ENCODE measurements at regions not wholly inside any gene's neighbourhood (a gene's known extent, or its start where the extent isn't known, plus 50 kb on each side); places are given as distances from the start of the nearest gene placed in this dataset.

DNA sequence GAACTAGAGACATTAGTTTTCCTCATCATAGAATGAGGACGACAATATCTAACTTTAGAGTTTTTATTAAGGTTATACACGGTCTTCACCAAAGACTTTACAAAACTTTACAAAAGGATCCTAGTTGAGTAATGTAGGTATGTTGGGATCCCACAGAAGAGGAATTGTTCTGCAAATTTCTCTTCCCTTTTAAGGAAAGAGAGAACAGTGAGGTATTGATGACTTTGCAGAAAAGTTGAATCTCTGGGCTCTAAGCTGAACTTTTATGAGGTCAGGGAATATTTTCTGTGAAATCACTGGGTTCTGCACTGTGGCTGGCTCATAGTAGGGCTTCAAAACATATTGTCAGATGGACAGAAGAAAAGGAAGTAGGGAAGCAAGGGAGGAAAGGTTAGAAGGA is 89.8 kb upstream of the PIRT start:
- no TSS peak for BruUV-seq (replicated peaks)
- Histone ChIP-seq H3K79me2 (ENCODE audit: control insufficient read depth, insufficient read depth, low read length) (no peaks in the 10 kb centered on the region), H3K4me2 (ENCODE audit: insufficient read depth, low read length) (no peak overlapping the region), H3K9ac (replicated peaks; ENCODE audit: extremely low read depth, insufficient read depth, low read length) (no peak overlapping the region), H3K36me3 (ENCODE audit: control insufficient read depth in 2 of 2, extremely low read depth in 1 of 2, insufficient read depth in 2 of 2, low read length in 2 of 2) (no peaks in the 10 kb centered on the region), H3K4me1 (ENCODE audit: control insufficient read depth, extremely low read depth, insufficient read depth, low read length) (no peaks in the 10 kb centered on the region), H3K9me3 (replicated peaks; ENCODE audit: control insufficient read depth, insufficient read depth, low read length) (peaks cover 2% of the 10 kb centered on the region), H3K9me1 (replicated peaks; ENCODE audit: control insufficient read depth, extremely low read depth, insufficient read depth, low read length) (no peaks in the 10 kb centered on the region), H2AFZ (ENCODE audit: low read depth, low read length) (no peak overlapping the region), H3K27me3 (ENCODE audit: control insufficient read depth in 2 of 2, insufficient read depth in 2 of 2, low read length in 2 of 2) (no peaks in the 10 kb centered on the region), H4K20me1 (replicated peaks; ENCODE audit: control insufficient read depth, extremely low read depth, insufficient read depth, low read length) (no peaks in the 10 kb centered on the region), H3K27ac (ENCODE audit: insufficient read depth, low read depth, low read length) (no peak overlapping the region), H3K4me3 (replicated peaks in 1 of 3; ENCODE audit: insufficient read depth in 1 of 3, low read depth in 1 of 3, low read length in 3 of 3) (no peak overlapping the region)
- POLR2A ChIA-PET = no interaction called here
- intact Hi-C loops (cut with micrococcal nuclease) (no loop called here), dilution Hi-C loops (cut with MboI; ENCODE audit: extremely low pct_ligation_motif_present, low sequenced_read_pairs) (no loop called here)
- CTCF ChIA-PET = no interaction called here
- no peak for TF ChIP-seq EZH2 (IDR thresholded peaks at IDR 0.05; ENCODE audit: borderline replicate concordance, low read depth, low read length, severe bottlenecking)
- TF ChIP-seq MYC (IDR thresholded peaks at IDR 0.05; ENCODE audit: low read depth, low read length) = no peak
- no peak for TF ChIP-seq GATA2 (IDR thresholded peaks at IDR 0.05; ENCODE audit: insufficient read depth, insufficient read length, low read depth, low read length)
- TF ChIP-seq FOS (IDR thresholded peaks at IDR 0.05; ENCODE audit: borderline replicate concordance, insufficient read depth, low read length) = no peak
- TF ChIP-seq POLR2A (IDR thresholded peaks at IDR 0.05; ENCODE audit: low read depth, low read length) = no peak
- TF ChIP-seq, protein P1, sequence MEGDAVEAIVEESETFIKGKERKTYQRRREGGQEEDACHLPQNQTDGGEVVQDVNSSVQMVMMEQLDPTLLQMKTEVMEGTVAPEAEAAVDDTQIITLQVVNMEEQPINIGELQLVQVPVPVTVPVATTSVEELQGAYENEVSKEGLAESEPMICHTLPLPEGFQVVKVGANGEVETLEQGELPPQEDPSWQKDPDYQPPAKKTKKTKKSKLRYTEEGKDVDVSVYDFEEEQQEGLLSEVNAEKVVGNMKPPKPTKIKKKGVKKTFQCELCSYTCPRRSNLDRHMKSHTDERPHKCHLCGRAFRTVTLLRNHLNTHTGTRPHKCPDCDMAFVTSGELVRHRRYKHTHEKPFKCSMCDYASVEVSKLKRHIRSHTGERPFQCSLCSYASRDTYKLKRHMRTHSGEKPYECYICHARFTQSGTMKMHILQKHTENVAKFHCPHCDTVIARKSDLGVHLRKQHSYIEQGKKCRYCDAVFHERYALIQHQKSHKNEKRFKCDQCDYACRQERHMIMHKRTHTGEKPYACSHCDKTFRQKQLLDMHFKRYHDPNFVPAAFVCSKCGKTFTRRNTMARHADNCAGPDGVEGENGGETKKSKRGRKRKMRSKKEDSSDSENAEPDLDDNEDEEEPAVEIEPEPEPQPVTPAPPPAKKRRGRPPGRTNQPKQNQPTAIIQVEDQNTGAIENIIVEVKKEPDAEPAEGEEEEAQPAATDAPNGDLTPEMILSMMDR (IDR thresholded peaks at IDR 0.05; ENCODE audit: extremely low read depth in 1 of 2, insufficient read depth in 1 of 2, low read depth in 1 of 2, low read length in 2 of 2) = no peak
- no peak for TF ChIP-seq POLR2AphosphoS5 (IDR thresholded peaks at IDR 0.05; ENCODE audit: insufficient read depth, low read depth, low read length)
- TF ChIP-seq, protein P2, sequence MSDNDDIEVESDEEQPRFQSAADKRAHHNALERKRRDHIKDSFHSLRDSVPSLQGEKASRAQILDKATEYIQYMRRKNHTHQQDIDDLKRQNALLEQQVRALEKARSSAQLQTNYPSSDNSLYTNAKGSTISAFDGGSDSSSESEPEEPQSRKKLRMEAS (IDR thresholded peaks at IDR 0.05; ENCODE audit: insufficient read depth, insufficient read length) = no peak
- TF ChIP-seq JUN (IDR thresholded peaks at IDR 0.05; ENCODE audit: borderline replicate concordance, insufficient read depth, insufficient read length, low read depth) = no peak
- no peak for DNase-seq (ENCODE audit: low read depth, low spot score)
- no peak for FAIRE-seq
